HepG2 (cell line): ENCODE measurements at regions not wholly inside any gene's neighbourhood (a gene's known extent, or its start where the extent isn't known, plus 50 kb on each side); places are given as distances from the start of the nearest gene placed in this dataset.

Experiments used
- ATAC-seq: fragments of 200-7000 bp; cut with Tn5 transposase; 3 replicates; pipeline ENCODE4 v1.9.1; 2020; ENCODE audit warnings: mild to moderate bottlenecking, moderate library complexity
- BruUV-seq: library from RNA; stranded (reverse); fragments of 400-500 nt; replicated peaks from 2 replicates; lab custom pipeline; 2021; lab: Mats Ljungman, UMichigan
- CTCF ChIA-PET: fragments of 300-600 bp; formaldehyde crosslinking; extraction: SDS; loops from one replicate; lab custom pipeline; 2021; ENCODE audit warnings: low total read pairs, inconsistent platforms, low intra/inter-chr PET ratio; lab: Yijun Ruan, JAX
- POLR2A ChIA-PET: fragments of 350-600 bp; sonication (Branson Sonifier 250); formaldehyde crosslinking; loops from one replicate; lab custom pipeline; 2020; ENCODE audit warnings: antibody characterized with exemption, inconsistent platforms; lab: Yijun Ruan, JAX
- DNase-seq: peaks from one replicate; pipeline ENCODE4 v3.0.0-alpha.2; 2015; ENCODE audit warnings: low spot score
- FAIRE-seq: peaks from 3 replicates; lab custom pipeline; 2011; peaks lifted over from hg19 to GRCh38; lab: Jason Lieb, UNC
- H2AFZ ChIP-seq: one replicate; pipeline ENCODE4 v1.6.1; 2011; ENCODE audit warnings: low read length, inconsistent platforms
- H3K27ac ChIP-seq: fragments of 300-600 bp; 3 replicates; pipeline ENCODE4 v1.8.0; 2011; ENCODE audit warnings: mixed run types, mild to moderate bottlenecking, mixed read lengths, low read length, inconsistent platforms; ENCODE audit not compliant: insufficient read depth; ENCODE audit errors: extremely low read length
- H3K27me3 ChIP-seq, 2 experiments: fragments of 200-600 bp in 1 of 2; 2 replicates in 1 of 2; 3 replicates in 1 of 2; pipeline versions ENCODE4 v1.6.0 to v1.8.0; 2011; ENCODE audit warnings: low read length in 2 of 2, mild to moderate bottlenecking in 2 of 2, moderate library complexity in 2 of 2, inconsistent platforms in 1 of 2; ENCODE audit not compliant: insufficient read depth in 2 of 2, control insufficient read depth in 1 of 2
- H3K36me3 ChIP-seq, 2 experiments: fragments of 200-600 bp in 1 of 2; replicated peaks in 1 of 2; 2 replicates in 1 of 2; 3 replicates in 1 of 2; pipeline versions ENCODE4 v1.5.1 to v1.8.0; 2011; ENCODE audit warnings: low read length in 2 of 2, inconsistent platforms in 1 of 2; ENCODE audit not compliant: insufficient read depth in 2 of 2, control insufficient read depth in 1 of 2
- H3K4me1 ChIP-seq: 2 replicates; pipeline ENCODE4 v1.5.1; 2012; ENCODE audit warnings: low read length, inconsistent platforms; ENCODE audit not compliant: insufficient read depth
- H3K4me2 ChIP-seq: 2 replicates; pipeline ENCODE4 v1.6.0; 2011; ENCODE audit warnings: low read depth, low read length, inconsistent platforms
- H3K4me3 ChIP-seq, 3 experiments: fragments of 200-600 bp in 1 of 3; sonication (generic), shearing (Covaris generic) in 1 of 3; replicated peaks in 1 of 3; 2 replicates each; pipeline ENCODE4 v1.5.1; 2011 to 2016; ENCODE audit warnings: low read length in 3 of 3, inconsistent platforms in 2 of 3, low read depth in 2 of 3, mild to moderate bottlenecking in 2 of 3, control low read depth in 1 of 3, mixed read lengths in 1 of 3; ENCODE audit not compliant: insufficient read depth in 1 of 3
- H3K79me2 ChIP-seq: one replicate; pipeline ENCODE4 v1.6.1; 2011; ENCODE audit warnings: low read length, inconsistent platforms; ENCODE audit not compliant: insufficient read depth
- H3K9ac ChIP-seq: 2 replicates; pipeline ENCODE4 v1.6.0; 2011; ENCODE audit warnings: mild to moderate bottlenecking, low read depth, low read length, inconsistent platforms; ENCODE audit not compliant: insufficient read depth
- H3K9me3 ChIP-seq: 2 replicates; pipeline ENCODE4 v1.5.1; 2012; ENCODE audit warnings: mild to moderate bottlenecking, low read length
- H4K20me1 ChIP-seq: 2 replicates; pipeline ENCODE4 v1.6.0; 2011; ENCODE audit warnings: inconsistent platforms, mild to moderate bottlenecking, low read length, moderate library complexity; ENCODE audit not compliant: insufficient read depth
- FOSL1 ChIP-seq: sonication (generic); formaldehyde crosslinking; IDR thresholded peaks from 2 replicates; pipeline ENCODE4 v1.9.0; 2021; ENCODE audit warnings: missing genetic modification reagents, borderline replicate concordance
- GABPB1 ChIP-seq: IDR thresholded peaks from 2 replicates; pipeline ENCODE4 v1.6.1; 2016; ENCODE audit warnings: mild to moderate bottlenecking, missing genetic modification reagents, moderate library complexity, missing compliant biosample characterization
- HHEX ChIP-seq: IDR thresholded peaks from 2 replicates; pipeline ENCODE4 v1.6.1; 2016; ENCODE audit warnings: control low read depth
- HNRNPH1 ChIP-seq: fragments of 200-400 bp; formaldehyde crosslinking; optimal IDR thresholded peaks from 2 replicates; pipeline ENCODE3; 2017; ENCODE audit warnings: mild to moderate bottlenecking, low read depth, low read length
- MAZ ChIP-seq, 2 experiments: sonication (generic) in 1 of 2; formaldehyde crosslinking in 1 of 2; IDR thresholded peaks; 2 replicates each; pipeline versions ENCODE4 v1.5.0 to v1.6.1; 2012 to 2020; ENCODE audit warnings: low read depth in 2 of 2, mild to moderate bottlenecking in 2 of 2, borderline replicate concordance in 1 of 2, improper control_type of control experiment in 1 of 2, low read length in 1 of 2, missing genetic modification reagents in 1 of 2, moderate library complexity in 1 of 2
- PCBP1 ChIP-seq: fragments of 200-400 bp; formaldehyde crosslinking; IDR thresholded peaks from 2 replicates; pipeline ENCODE4 v1.6.1; 2017; ENCODE audit warnings: mild to moderate bottlenecking, low read depth, low read length, borderline replicate concordance
- SMAD3 ChIP-seq: sonication (generic); formaldehyde crosslinking; IDR thresholded peaks from 2 replicates; pipeline ENCODE4 v1.4.0; 2020; ENCODE audit warnings: missing genetic modification reagents
- U2AF1 ChIP-seq: fragments of 200-400 bp; formaldehyde crosslinking; optimal IDR thresholded peaks from 2 replicates; pipeline ENCODE3; 2017; ENCODE audit warnings: mild to moderate bottlenecking, low read depth, low read length
- ZNF549 ChIP-seq: sonication (generic); formaldehyde crosslinking; IDR thresholded peaks from 2 replicates; pipeline ENCODE4 v1.5.0; 2020; ENCODE audit warnings: missing genetic modification reagents
- ZNF552 ChIP-seq: sonication (generic); formaldehyde crosslinking; IDR thresholded peaks from 2 replicates; pipeline ENCODE4 v1.9.0; 2022; ENCODE audit warnings: missing genetic modification reagents, mild to moderate bottlenecking, borderline replicate concordance
- ZNF713 ChIP-seq: sonication (generic); formaldehyde crosslinking; IDR thresholded peaks from 2 replicates; pipeline ENCODE4 v1.4.0; 2020; ENCODE audit warnings: mild to moderate bottlenecking, missing genetic modification reagents
- ZNF775 ChIP-seq: sonication (generic); formaldehyde crosslinking; IDR thresholded peaks from 2 replicates; pipeline ENCODE4 v1.4.0; 2020; ENCODE audit warnings: missing genetic modification reagents, mild to moderate bottlenecking, moderate library complexity, borderline replicate concordance
- ZSCAN25 ChIP-seq: sonication (generic); formaldehyde crosslinking; IDR thresholded peaks from 2 replicates; pipeline ENCODE4 v1.8.0; 2022; ENCODE audit warnings: mild to moderate bottlenecking, missing genetic modification reagents
- WGBS: methylation state at CpG from one replicate; pipeline ENCODE4 v1.1.6; 2017; ENCODE audit warnings: low lambda C conversion rate; 5-methylcytosine and 5-hydroxymethylcytosine counted together
- in situ Hi-C: cut with HindIII; loops from 2 replicates; pipeline ENCODE4 v1.10.0; 2017; ENCODE audit warnings: low pct_unique_long_range_greater_than_20kb; ENCODE audit not compliant: extremely low pct_ligation_motif_present
- intact Hi-C: fragments of 100-400 bp; cut with micrococcal nuclease; formaldehyde crosslinking; loops from one replicate; pipeline ENCODE4 v1.10.0; 2022; ENCODE audit not compliant: unreplicated experiment
- TF ChIP-seq, protein P1 (sequence below), 2 experiments: fragments of 450-650 bp in 1 of 2; sonication (generic) in 1 of 2; formaldehyde crosslinking; IDR thresholded peaks; 2 replicates each; pipeline versions ENCODE4 v1.5.0 to v1.8.0; 2020 to 2022; ENCODE audit warnings: mild to moderate bottlenecking in 1 of 2, missing genetic modification reagents in 1 of 2
- TF ChIP-seq, protein P2 (sequence below): sonication (generic); formaldehyde crosslinking; IDR thresholded peaks from 2 replicates; pipeline ENCODE4 v1.5.0; 2020; ENCODE audit warnings: mild to moderate bottlenecking, missing genetic modification reagents, borderline replicate concordance
- TF ChIP-seq, protein P3 (sequence below): sonication (generic); formaldehyde crosslinking; IDR thresholded peaks from 2 replicates; pipeline ENCODE4 v1.5.1; 2020; ENCODE audit warnings: mild to moderate bottlenecking, missing genetic modification reagents, moderate library complexity

DNA sequence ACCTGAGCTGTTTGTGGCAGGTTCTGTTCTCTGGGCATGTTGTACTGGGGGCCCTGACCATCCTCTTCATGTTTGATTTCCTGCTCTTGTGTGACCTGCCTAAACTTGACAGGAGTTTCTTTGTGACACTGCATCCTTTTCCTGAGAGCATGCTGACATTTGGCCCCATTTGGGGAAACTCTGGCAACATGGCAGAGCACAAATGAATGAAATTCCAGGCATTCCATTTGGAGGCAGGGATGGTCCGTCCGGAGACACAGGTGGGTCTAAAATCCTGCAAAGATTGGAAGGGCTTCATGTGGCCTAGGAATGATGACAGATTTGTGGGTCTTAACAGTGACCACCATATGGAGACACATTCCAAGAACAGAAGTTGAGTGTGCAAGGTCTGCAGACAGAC, 184.0 kb downstream of the FCRL5 start:
- POLR2A ChIA-PET: no interaction called here
- Histone ChIP-seq H3K9ac (no peak overlapping the region), H3K4me3 (no peak overlapping the region), H2AFZ (no peak overlapping the region), H3K36me3 (no peaks in the 10 kb centered on the region), H3K4me1 (peaks cover 7% of the 10 kb centered on the region; the same call in 1 of the 2 replicates), H3K27me3 (no peaks in the 10 kb centered on the region), H3K27ac (no peak overlapping the region), H3K79me2 (no peaks in the 10 kb centered on the region), H3K9me3 (no peaks in the 10 kb centered on the region), H3K4me2 (no peak overlapping the region), H4K20me1 (no peaks in the 10 kb centered on the region)
- CTCF ChIA-PET: interaction anchor here (3.1 kb wide), 1 partner anchor 122 kb away, joined by 31 read pairs; no protein-coding TSS in a partner anchor
- FAIRE-seq: no peak
- ATAC-seq: no peak
- BruUV-seq: no TSS peak
- 0% methylated on average over 2 of the region's 2 CpGs for WGBS
- no peak for DNase-seq
- intact Hi-C loops (no loop called here), in situ Hi-C loops (no loop called here)
- no peak for TF ChIP-seq ZSCAN25 (CRISPR knock-in tag)
- TF ChIP-seq ZNF713 (CRISPR knock-in tag): no peak
- TF ChIP-seq ZNF775 (CRISPR knock-in tag): no peak
- TF ChIP-seq, protein P1, sequence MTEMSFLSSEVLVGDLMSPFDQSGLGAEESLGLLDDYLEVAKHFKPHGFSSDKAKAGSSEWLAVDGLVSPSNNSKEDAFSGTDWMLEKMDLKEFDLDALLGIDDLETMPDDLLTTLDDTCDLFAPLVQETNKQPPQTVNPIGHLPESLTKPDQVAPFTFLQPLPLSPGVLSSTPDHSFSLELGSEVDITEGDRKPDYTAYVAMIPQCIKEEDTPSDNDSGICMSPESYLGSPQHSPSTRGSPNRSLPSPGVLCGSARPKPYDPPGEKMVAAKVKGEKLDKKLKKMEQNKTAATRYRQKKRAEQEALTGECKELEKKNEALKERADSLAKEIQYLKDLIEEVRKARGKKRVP (CRISPR knock-in tag; IDR thresholded peaks at IDR 0.05): no peak
- TF ChIP-seq, protein P2, sequence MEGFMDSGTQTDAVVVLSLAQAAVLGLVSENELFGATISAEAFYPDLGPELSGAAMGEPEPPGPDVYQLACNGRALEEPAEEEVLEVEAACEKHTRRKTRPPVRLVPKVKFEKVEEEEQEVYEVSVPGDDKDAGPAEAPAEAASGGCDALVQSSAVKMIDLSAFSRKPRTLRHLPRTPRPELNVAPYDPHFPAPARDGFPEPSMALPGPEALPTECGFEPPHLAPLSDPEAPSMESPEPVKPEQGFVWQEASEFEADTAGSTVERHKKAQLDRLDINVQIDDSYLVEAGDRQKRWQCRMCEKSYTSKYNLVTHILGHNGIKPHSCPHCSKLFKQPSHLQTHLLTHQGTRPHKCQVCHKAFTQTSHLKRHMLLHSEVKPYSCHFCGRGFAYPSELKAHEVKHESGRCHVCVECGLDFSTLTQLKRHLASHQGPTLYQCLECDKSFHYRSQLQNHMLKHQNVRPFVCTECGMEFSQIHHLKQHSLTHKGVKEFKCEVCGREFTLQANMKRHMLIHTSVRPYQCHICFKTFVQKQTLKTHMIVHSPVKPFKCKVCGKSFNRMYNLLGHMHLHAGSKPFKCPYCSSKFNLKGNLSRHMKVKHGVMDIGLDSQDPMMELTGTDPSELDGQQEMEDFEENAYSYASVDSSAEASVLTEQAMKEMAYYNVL (CRISPR knock-in tag): no peak
- TF ChIP-seq MAZ (IDR thresholded peaks at IDR 0.05; ENCODE audit: borderline replicate concordance, low read depth, low read length): no peak
- no peak for TF ChIP-seq MAZ (CRISPR knock-in tag; IDR thresholded peaks at IDR 0.05; ENCODE audit: low read depth)
- TF ChIP-seq PCBP1: no peak
- no peak for TF ChIP-seq HHEX (CRISPR knock-in tag)
- TF ChIP-seq SMAD3 (CRISPR knock-in tag): no peak
- TF ChIP-seq ZNF552 (CRISPR knock-in tag): no peak
- no peak for TF ChIP-seq ZNF549 (CRISPR knock-in tag)
- TF ChIP-seq U2AF1: no peak
- no peak for TF ChIP-seq HNRNPH1
- no peak for TF ChIP-seq GABPB1 (CRISPR knock-in tag)
- no peak for TF ChIP-seq FOSL1 (CRISPR knock-in tag)
- TF ChIP-seq, protein P3, sequence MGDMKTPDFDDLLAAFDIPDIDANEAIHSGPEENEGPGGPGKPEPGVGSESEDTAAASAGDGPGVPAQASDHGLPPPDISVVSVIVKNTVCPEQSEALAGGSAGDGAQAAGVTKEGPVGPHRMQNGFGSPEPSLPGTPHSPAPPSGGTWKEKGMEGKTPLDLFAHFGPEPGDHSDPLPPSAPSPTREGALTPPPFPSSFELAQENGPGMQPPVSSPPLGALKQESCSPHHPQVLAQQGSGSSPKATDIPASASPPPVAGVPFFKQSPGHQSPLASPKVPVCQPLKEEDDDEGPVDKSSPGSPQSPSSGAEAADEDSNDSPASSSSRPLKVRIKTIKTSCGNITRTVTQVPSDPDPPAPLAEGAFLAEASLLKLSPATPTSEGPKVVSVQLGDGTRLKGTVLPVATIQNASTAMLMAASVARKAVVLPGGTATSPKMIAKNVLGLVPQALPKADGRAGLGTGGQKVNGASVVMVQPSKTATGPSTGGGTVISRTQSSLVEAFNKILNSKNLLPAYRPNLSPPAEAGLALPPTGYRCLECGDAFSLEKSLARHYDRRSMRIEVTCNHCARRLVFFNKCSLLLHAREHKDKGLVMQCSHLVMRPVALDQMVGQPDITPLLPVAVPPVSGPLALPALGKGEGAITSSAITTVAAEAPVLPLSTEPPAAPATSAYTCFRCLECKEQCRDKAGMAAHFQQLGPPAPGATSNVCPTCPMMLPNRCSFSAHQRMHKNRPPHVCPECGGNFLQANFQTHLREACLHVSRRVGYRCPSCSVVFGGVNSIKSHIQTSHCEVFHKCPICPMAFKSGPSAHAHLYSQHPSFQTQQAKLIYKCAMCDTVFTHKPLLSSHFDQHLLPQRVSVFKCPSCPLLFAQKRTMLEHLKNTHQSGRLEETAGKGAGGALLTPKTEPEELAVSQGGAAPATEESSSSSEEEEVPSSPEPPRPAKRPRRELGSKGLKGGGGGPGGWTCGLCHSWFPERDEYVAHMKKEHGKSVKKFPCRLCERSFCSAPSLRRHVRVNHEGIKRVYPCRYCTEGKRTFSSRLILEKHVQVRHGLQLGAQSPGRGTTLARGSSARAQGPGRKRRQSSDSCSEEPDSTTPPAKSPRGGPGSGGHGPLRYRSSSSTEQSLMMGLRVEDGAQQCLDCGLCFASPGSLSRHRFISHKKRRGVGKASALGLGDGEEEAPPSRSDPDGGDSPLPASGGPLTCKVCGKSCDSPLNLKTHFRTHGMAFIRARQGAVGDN: no peak
